ENCODE measurements at regions not wholly inside any gene's neighbourhood (a gene's known extent, or its start where the extent isn't known, plus 50 kb on each side); places are given as distances from the start of the nearest gene placed in this dataset.

DNA sequence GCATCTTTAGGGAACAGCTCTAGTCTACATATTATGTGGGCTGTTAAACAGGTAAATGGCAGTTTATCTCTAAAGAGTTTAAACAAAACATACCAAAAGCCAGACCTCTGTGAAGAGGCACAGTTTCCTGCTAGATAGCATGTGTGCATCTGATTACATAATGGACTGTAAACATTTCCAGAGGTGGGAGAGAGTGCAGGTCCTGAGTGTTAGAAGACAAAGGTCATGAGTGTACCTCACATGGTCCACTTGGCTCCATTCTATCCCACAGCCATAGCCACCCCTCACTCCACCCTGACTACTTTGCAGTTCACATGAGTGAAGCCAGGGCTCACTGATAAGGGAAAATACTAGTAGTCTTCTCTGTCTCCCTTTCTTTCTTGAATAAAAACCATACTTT lies 233.4 kb downstream of the MTX2 start:
- DNase-seq (ENCODE audit: low spot score) = no peak

- DNase-seq (ENCODE audit: low spot score) = no peak
Measured at GRCh38 chr2:176503776-176504175, 234.5 kb downstream of the MTX2 start.

DNA sequence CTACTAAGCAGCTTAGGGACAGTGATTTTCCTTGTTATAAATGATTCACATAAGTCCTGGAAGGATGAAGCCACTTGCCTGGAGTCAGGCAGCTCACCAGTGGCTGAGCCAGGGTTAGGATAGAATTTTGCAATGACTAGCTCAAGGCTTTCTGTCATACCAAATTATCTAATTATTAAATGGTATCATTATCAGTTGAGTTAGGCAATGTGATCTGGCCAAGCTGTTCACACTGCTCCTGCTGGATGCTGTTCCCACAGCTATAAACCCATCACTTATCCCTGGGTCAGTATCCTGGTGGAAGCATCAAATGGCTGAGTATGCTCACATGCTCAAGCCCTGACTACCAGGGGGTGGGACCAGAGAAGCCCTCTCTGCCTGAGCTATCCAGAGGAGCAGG lies 235.2 kb downstream of the MTX2 start:
- no peak for DNase-seq (ENCODE audit: low spot score)

DNA sequence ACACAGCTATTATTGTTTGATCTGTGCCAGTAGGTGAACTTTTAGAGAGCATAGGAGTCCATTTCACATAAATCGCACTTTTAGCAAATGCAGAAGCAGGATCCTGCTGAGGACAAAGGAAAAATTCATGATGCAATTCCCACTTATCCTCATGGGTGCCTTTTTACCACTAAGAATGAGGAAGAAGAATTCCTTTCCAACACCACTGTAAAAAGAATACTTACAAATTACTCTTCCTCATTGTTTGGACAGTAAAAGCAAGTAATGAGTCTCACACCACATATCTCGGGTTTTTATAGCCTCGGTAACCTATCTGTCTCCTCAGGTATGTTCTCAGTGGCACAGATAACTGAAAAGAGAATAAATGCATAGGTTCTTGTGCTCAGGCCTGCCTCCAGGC lies 238.5 kb downstream of the MTX2 start:
- no peak for DNase-seq (ENCODE audit: low spot score)

DNA sequence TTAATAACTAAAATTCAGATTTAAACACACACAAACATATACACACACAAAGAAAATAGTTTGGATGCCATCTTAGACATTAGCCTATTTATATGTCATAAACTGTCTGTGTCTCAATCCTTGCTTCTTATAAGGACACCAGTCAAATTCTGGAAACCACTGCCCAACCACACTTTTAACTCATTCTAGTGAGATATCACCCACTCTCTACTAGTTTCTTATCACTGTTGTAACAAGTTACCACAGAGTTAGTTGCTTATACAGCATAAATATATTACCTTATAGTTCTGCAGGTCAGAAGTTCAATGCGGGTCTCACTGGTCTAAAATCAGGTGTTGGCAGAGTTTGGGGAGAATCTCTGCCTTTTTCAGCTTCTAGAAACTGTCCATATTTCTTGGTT lies 239.1 kb downstream of the MTX2 start:
- no peak for DNase-seq (ENCODE audit: low spot score)

GRCh38 chr2:176508984-176509740 lies 239.9 kb downstream of the MTX2 start:
- no peak for DNase-seq (ENCODE audit: low spot score)

DNA sequence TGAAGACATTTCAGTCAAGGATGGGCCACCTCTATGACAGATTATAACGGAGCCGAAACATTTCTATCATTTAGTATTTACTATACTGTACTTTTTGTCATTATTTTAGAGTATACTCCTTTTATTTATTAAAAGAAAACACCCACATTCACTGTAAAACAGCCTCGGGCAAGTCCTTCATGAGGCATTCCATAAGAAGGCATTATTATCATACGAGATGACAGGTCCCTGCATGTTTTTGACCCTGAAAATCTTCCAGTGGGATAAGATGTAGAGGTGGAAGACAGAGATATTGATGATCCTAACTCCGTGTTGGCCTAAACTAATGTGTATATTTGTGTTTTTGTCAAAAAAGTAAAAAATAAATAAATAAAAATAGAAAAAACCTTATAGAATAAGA lies 245.0 kb downstream of the MTX2 start:
- no peak for DNase-seq (ENCODE audit: low spot score)

DNA sequence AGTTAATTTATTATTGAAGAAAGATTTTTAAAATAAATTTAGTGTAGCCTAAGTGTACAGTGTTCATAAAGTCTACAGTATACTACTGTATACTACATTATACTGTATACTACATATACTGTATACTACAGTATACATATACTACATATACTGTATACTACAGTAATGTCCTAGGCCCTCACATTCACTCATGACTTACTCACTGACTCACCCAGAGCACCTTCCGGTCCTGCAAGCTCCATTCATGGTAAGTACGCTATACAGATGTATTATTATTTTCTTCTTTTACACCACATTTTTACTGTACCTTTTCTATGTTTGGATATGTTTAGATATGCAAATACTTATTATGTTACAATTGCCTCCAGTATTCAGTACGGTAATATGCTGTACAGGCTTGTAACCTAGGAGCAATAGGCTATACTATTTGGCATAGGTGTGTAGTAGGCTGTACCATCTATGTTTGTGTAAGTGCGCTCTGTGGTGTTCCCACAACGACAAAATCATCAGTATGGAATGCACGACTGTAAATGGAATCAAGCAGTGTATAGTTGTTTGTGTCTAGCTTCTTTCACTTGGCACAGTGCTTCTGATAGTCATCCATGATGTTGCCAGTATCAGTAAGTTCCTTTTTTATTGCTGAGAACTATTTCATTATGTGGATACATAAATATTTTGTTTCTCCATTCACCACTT lies 245.7 kb downstream of the MTX2 start:
- DNase-seq (ENCODE audit: low spot score) = no peak

GRCh38 chr2:176516051-176516602 lies 246.9 kb downstream of the MTX2 start:
- no peak for DNase-seq (ENCODE audit: low spot score)

DNA sequence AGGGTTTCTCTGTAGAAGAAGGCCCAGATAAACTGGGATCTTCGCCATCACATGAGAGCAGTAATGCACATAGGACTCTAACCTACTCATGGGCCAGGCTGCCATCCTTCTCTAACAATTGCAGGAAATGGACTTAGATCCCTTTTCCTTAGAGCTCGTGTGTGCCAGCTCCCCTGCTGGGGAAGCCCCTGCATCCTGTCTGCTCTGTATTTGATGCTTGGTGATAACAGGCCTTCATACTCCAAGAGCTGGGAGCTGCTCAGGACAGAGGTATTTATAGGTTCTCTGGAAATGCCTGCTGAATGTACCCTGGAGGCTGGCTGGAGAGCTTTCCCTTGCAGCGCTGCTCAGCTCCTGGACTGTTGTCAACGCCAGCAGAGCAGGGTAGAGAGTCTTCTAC lies 249.6 kb downstream of the MTX2 start:
- no peak for DNase-seq (ENCODE audit: low spot score)

- no peak for DNase-seq (ENCODE audit: low spot score)
Measured at GRCh38 chr2:176521878-176522670, 252.8 kb downstream of the MTX2 start.

DNA sequence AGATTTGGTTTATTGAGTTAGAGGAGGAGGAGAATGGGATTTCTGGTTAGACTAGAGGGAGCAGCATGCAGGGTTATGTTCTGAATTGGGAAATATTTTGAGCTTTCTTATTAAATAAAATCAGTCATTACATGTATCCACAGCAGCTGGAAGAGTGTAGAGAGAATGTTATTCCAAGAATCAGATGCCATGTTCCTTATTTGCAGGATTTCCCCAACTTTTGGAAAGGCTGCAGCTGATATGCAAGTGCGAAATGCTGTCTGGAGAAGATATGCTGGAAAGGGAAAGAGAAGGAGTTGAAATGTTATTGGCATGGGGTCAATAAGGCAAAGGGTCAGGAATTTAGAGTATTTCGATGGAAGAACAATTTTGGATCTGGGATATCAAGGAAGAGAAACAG lies 255.8 kb downstream of the MTX2 start:
- no peak for DNase-seq (ENCODE audit: low spot score)

DNA sequence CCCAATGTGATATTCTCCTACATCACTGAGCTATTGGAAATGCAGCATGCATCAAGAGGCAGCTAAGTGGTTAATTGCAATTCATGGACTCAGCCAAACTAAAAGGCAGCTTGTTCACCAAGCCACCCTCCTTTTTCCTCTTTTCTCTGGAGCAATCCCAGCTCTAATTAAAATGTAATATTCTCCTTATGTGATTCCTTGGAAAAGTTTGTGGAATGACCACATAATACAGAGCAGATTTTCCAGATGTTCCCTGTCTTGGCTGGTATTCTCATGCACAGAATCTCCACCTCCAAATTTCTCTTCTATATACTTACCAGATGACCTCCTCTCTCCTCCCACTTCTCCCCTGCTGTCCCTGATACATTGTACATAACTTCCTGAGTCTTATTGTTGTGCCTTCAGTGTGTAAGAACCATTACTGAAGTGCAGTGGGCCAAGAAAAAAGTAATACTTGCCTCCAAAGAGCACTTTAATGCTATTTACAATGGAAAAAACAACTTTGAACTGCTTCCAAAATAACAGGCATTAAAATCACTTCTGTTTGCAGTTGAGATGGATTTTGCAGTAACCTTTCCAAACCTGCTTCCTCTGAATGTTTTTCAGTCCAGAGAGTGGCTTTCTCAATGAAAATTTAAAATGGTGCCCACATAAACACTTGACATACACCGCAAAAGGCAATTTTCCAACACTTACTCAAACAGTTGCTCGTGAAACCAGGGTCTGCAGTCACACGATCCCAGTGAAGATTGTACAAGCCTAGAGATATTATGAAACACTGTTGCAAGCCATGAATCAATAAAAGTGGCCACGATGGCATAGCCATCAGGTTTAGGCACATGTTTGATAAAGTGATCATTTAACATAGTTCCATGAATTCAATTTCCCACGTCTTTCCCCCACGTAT lies 258.0 kb downstream of the MTX2 start:
- no peak for DNase-seq (ENCODE audit: low spot score)

- no peak for DNase-seq (ENCODE audit: low spot score)
Measured at GRCh38 chr2:176531608-176532007, 262.4 kb downstream of the MTX2 start.

DNA sequence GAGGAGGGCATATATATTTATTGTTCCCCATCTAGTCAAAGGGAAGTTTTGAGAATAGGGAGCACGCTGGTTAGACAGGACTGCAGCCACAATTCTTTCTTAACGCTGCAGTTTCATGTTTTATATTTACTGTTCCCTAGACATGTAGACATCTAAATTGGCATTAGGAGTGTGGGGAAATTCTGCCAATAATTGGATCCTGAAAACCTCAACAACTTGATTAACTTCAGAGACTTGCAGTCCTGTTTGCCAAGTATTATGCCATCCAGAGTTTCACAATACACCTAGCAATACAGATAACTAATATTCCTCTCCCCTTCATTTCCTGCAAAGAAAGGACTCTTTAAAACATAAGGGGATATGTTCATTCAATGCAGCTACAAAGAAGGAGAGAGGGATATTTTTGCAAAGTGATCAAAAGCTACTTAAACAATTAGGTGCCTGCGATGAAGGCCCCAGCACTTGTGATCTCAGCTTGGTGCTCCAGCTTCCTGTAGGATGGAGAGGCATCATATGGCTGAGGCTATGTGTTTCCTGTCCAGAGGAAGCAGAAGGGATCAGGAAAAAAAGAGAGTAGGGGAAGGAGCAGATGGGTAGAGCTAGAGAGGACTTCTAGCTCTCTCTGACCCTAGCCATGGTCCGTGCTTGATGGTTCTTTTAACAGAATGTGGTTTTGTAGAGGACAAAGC lies 264.4 kb downstream of the MTX2 start:
- no peak for DNase-seq (ENCODE audit: low spot score)

DNA sequence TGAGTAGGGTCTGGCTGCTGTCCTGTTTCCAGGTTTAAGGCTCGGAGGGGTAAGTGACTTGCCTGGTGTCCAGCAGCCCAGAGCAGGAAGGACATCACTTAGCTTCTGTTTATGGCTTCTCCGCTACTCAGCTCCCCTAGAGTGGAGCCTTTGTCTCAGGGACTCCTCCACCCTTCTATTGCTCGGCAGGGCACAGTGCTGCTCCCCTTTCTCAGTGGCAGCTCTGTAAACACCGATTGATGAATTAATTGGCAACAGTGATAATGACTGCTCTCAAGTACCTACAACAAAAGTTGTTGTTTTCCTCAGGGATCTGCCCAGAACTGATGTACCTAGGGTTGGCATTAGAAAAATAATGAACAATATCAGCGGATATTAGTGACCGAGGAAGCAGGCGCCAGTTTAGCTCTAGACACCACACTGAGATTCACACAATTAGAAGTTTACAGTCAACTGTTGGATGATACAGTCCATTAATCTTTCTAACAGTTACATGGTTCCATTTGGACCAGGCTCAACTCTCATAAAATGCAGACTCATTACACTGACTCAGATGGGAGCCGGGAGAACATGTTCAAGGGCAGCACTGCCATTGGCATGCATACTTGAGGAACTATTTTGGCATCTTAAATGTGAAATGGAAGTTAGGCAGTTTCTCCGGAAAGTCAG lies 265.7 kb downstream of the MTX2 start:
- DNase-seq (ENCODE audit: low spot score) = no peak

DNA sequence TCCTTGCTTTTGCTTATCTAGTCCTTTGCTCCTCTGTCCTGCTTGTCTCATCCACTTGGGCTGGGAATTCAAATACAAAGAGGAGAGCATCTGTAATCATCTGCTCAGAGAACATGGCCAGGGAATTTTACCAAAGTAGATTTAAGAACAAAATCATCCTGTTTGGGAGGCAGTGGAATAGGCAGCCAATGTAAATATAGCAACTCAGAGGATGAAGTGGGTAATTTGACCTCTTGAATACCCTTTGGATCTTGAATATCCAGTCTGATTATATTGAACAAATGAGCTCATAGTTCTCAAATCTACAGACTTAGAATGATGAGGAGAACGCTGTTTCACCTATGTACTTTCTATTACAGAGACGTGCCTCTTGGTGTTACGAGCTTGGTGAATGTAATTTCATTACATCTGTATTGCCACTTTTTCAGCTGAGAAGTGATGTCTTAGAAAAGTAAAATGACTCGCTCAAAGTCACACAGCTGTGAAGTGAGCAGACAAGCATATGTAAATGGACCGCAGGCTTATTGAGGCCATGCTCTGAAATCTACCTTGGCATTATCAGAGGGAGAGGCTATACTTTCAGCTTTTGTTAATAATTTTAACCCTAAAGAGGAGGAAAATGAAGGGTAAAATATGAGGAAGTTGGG lies 266.3 kb downstream of the MTX2 start:
- no peak for DNase-seq (ENCODE audit: low spot score)

DNA sequence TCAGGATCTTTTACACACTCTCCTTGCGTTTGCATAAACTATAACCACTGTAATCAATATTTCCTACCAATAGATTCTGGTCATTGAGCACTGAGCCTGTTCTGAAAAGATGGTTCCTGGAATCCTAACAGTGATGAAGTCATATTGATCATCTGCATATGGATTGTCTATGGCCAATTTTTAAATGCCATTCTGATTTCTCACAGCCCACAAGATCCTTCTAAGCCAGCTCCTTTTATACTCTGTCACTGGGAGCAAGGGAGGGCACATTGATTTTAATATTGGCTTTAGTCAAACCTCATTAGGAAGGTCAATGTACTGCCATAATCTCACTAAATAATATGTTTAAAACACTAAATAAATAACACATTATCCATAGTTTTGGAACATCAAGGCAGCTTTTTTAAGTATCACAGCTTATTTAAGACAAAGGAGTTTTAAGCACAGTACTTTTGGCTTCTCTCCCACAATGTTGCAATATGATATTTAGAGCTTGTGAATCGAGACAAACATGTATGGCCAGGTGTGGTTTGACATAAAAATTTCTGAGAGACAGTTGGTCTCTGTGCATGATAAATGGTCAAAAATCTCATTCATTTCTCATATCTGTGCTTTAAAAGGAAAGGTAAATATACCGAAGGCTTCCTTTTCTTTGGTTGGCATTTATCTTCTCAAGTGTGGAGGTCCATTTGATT lies 267.3 kb downstream of the MTX2 start:
- DNase-seq (ENCODE audit: low spot score) = no peak

- no peak for DNase-seq (ENCODE audit: low spot score)
Measured at GRCh38 chr2:176537932-176538331, 268.7 kb downstream of the MTX2 start.
